Suppressor macrophage treated with lipopolysaccharide for 1 hour (primary cell): ENCODE measurements at regions not wholly inside any gene's neighbourhood (a gene's known extent, or its start where the extent isn't known, plus 50 kb on each side); places are given as distances from the start of the nearest gene placed in this dataset.
"Not testable (repeated sequence)": the region's sequence is repeated elsewhere in the genome, so short reads cannot be mapped to it uniquely, and the experiment has no call there.

Experiments used
- DNase-seq, 3 donors: peaks; one replicate each; pipeline ENCODE4 v3.0.0-alpha.2; 2020 to 2022

DNA sequence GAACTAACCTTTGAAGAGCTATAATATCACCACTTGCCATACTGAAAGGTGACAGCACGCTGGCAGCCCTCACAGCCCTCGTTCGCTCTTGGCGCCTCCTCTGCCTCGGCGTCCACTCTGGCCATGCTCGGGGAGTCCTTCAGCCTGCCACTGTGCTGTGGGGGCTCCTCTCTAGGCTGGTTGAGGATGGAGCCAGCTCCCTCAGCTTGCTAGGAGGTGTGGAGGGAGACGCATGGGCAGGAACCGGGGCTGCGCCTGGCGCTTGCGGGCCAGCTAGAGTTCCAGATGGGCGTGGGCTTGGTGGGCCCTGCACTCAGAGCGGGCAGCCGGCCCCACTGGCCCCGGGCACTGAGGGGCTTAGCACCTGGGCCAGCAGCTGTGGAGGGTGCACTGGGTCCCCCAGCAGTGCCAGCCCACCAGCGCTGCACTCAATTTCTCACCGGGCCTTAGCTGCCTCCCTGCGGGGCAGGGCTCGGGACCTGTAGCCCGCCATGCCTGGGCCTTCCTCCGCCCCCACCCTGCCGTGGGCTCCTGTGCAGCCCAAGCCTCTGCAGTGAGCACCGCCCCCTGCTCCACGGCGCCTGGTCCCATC, 329.7 kb downstream of the LMBRD1 start:
- DNase-seq: no peak

DNA sequence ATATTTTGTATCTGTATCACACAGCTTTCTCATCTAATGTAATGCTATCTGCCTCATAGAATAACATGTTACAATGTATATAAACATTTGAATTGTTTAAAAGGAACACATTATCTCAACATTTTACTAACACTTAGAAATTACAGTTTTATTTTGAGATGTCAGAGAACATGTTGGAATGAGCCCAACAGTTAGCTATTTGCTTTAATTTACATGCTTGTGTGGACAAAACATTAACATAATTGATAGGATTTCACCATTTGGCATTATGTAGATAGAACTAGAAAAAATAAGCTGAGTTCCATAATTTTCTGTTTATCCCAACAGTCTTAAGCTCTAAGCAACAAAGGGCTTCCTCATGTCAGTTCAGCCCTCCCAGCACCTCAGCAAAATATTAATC, 330.9 kb downstream of the LMBRD1 start:
- no peak for DNase-seq

DNA sequence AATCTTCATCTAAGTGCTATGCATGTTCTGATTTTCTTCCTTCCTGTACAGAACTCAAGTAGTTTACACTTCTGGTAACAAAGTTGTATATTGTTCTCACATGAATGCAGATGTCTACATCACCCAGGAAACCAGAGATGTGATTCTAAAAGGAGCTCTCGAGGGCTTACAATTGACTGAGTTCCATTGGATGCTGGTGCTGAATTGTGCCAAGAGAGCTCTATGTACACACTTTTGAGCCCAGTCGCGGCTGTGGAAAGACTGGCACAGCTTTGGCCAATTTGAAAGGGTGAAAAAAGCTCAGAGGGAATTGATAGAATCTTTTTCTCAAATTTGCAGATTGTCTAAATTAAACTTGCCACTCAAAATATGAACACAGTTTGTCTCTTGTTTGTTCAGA, 340.7 kb downstream of the LMBRD1 start:
- DNase-seq: no peak

DNA sequence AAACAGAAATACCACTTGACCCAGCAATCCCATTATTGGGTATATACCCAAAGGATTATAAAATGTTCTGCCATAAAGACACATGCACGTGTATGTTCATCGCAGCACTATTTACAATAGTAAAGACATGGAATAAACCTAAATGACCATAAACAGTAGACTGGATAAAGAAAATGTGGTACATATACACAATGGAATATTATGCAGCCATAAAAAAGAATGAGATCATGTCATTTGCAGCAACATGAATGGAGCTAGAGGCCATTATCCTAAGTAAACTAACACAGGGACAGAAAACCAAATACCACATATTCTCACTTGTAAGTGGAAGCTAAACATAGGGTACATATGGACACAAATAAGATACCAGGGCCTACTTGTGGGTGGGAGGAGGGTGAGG, 342.2 kb downstream of the LMBRD1 start:
- DNase-seq: not testable (repeated sequence)

DNA sequence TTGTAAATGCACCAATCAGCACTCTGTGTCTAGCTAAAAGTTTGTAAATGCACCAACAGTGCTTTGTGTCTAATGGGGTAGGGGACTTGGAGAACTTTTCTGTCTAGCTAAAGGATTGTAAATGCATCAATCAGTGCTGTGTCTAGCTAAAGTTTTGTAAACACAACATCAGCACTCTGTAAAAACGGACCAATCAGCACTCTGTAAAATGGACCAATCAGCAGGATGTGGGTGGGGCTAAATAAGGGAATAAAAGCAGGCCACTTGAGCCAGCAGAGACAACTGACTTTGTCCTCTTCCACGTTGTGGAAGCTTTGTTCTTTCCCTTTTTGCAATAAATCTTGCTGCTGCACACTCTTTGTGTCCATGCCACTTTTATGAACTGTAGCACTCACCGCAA, 346.3 kb downstream of the LMBRD1 start:
- not testable (repeated sequence) for DNase-seq

- DNase-seq: no peak
Measured at GRCh38 chr6:69449887-69450286, 346.9 kb downstream of the LMBRD1 start.
